ENCODE measurements at regions not wholly inside any gene's neighbourhood (a gene's known extent, or its start where the extent isn't known, plus 50 kb on each side); places are given as distances from the start of the nearest gene placed in this dataset.

- no peak for TF ChIP-seq NFE2L1 (CRISPR knock-in tag; IDR thresholded peaks at IDR 0.05)
- TF ChIP-seq AFF4 (CRISPR knock-in tag; IDR thresholded peaks at IDR 0.05; ENCODE audit: borderline replicate concordance), result no peak
- TF ChIP-seq, protein P1, sequence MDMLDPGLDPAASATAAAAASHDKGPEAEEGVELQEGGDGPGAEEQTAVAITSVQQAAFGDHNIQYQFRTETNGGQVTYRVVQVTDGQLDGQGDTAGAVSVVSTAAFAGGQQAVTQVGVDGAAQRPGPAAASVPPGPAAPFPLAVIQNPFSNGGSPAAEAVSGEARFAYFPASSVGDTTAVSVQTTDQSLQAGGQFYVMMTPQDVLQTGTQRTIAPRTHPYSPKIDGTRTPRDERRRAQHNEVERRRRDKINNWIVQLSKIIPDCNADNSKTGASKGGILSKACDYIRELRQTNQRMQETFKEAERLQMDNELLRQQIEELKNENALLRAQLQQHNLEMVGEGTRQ (CRISPR knock-in tag; IDR thresholded peaks at IDR 0.05), result no peak
- TF ChIP-seq, protein P2, sequence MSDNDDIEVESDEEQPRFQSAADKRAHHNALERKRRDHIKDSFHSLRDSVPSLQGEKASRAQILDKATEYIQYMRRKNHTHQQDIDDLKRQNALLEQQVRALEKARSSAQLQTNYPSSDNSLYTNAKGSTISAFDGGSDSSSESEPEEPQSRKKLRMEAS (CRISPR knock-in tag; IDR thresholded peaks at IDR 0.05), result no peak
- no peak for TF ChIP-seq ZBTB43 (CRISPR knock-in tag; IDR thresholded peaks at IDR 0.05)
- TF ChIP-seq CTCF (IDR thresholded peaks at IDR 0.05), result no peak
- no peak for TF ChIP-seq HMGXB4 (CRISPR knock-in tag; IDR thresholded peaks at IDR 0.05)
- no peak for TF ChIP-seq ATF2 (CRISPR knock-in tag; IDR thresholded peaks at IDR 0.05; ENCODE audit: borderline replicate concordance, low read depth)
- no peak for TF ChIP-seq SMAD3 (CRISPR knock-in tag; IDR thresholded peaks at IDR 0.05; ENCODE audit: borderline replicate concordance)
- TF ChIP-seq ETV6 (CRISPR knock-in tag; IDR thresholded peaks at IDR 0.05), result no peak
- no peak for TF ChIP-seq CBFB (CRISPR knock-in tag; IDR thresholded peaks at IDR 0.05; ENCODE audit: low read depth)
- TF ChIP-seq CREB1 (CRISPR knock-in tag; IDR thresholded peaks at IDR 0.05), result no peak
- TF ChIP-seq, protein P3, sequence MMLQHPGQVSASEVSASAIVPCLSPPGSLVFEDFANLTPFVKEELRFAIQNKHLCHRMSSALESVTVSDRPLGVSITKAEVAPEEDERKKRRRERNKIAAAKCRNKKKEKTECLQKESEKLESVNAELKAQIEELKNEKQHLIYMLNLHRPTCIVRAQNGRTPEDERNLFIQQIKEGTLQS (CRISPR knock-in tag; conservative IDR thresholded peaks at IDR 0.05), result no peak
- no peak for TF ChIP-seq ZNF263 (CRISPR knock-in tag; IDR thresholded peaks at IDR 0.05; ENCODE audit: low read depth)
These were observed 122.7 kb downstream of the LMO4 start for GRCh38 chr1:87451229-87451920.
